ENCODE measurements at regions not wholly inside any gene's neighbourhood (a gene's known extent, or its start where the extent isn't known, plus 50 kb on each side); places are given as distances from the start of the nearest gene placed in this dataset.

GRCh38 chr12:118682656-118683055 lies 298.7 kb upstream of the SRRM4 start:
- H3K4me2 ChIP-seq (replicated peaks; ENCODE audit: low read depth, low read length, poor library complexity, severe bottlenecking), result no peak overlapping the region
- no peak for DNase-seq
- no peaks in the 10 kb centered on the region for H4K20me1 ChIP-seq (ENCODE audit: control insufficient read depth, insufficient read depth, low read length, poor library complexity, severe bottlenecking)
- no peak for ATAC-seq (ENCODE audit: low read depth)
- H3K9me3 Mint-ChIP-seq (ENCODE audit: insufficient read depth), result peaks cover 8% of the 10 kb centered on the region
- POLR2A ChIA-PET, result no interaction called here
- no peak overlapping the region for H3K27ac ChIP-seq (ENCODE audit: low read length in 2 of 2)
- H3K9ac ChIP-seq (ENCODE audit: low read length), result no peak overlapping the region
- H3K36me3 ChIP-seq (replicated peaks in 1 of 2; ENCODE audit: control extremely low read depth in 1 of 2, control insufficient read depth in 1 of 2, extremely low read depth in 1 of 2, insufficient read depth in 2 of 2, low read length in 1 of 2), result no peaks in the 10 kb centered on the region
- no peak overlapping the region for H3K4me3 ChIP-seq (ENCODE audit: control extremely low read depth in 1 of 5, extremely low read depth in 1 of 5, insufficient read depth in 1 of 5, low read depth in 2 of 5, low read length in 4 of 5)
- no peak overlapping the region for H3K27ac Mint-ChIP-seq
- H3K27me3 Mint-ChIP-seq, result peaks cover 10% of the 10 kb centered on the region
- no peaks in the 10 kb centered on the region for H3K27me3 ChIP-seq (replicated peaks in 1 of 4; ENCODE audit: control extremely low read depth in 1 of 4, control insufficient read depth in 3 of 4, insufficient read depth in 4 of 4, low read length in 3 of 4)
- H3K4me1 ChIP-seq (ENCODE audit: control insufficient read depth in 2 of 2, insufficient read depth in 2 of 2, low read length in 2 of 2), result no peaks in the 10 kb centered on the region
- 57% methylated on average over 2 of the region's 3 CpGs for WGBS (ENCODE audit: insufficient coverage)
- no peaks in the 10 kb centered on the region for H3K9me3 ChIP-seq (ENCODE audit: control extremely low read depth in 1 of 3, control insufficient read depth in 2 of 3, insufficient read depth in 1 of 3, low read length in 2 of 3)
- H3K4me1 Mint-ChIP-seq, result peaks cover 5% of the 10 kb centered on the region
- H3K79me2 ChIP-seq (ENCODE audit: control insufficient read depth, insufficient read depth, low read length), result no peaks in the 10 kb centered on the region
- no peak overlapping the region for H3K4me3 Mint-ChIP-seq
- H2AFZ ChIP-seq (ENCODE audit: insufficient read depth, low read depth, low read length, poor library complexity, severe bottlenecking), result no peak overlapping the region
- CTCF ChIA-PET, result no interaction called here
- no peak for TF ChIP-seq EZH2 (IDR thresholded peaks at IDR 0.05; ENCODE audit: borderline replicate concordance, insufficient read depth, low read depth, low read length, poor library complexity, severe bottlenecking)
- TF ChIP-seq CTCF (IDR thresholded peaks at IDR 0.05), result no peak
- intact Hi-C loops (cut with micrococcal nuclease), result no loop called here

- Histone ChIP-seq H3K9ac (ENCODE audit: low read length) (no peak overlapping the region), H3K4me3 (ENCODE audit: control extremely low read depth in 1 of 5, extremely low read depth in 1 of 5, insufficient read depth in 1 of 5, low read depth in 2 of 5, low read length in 4 of 5) (no peak overlapping the region), H3K27me3 (replicated peaks in 1 of 4; ENCODE audit: control extremely low read depth in 1 of 4, control insufficient read depth in 3 of 4, insufficient read depth in 4 of 4, low read length in 3 of 4) (no peaks in the 10 kb centered on the region), H3K27ac (ENCODE audit: low read length in 2 of 2) (no peak overlapping the region), H3K4me1 (ENCODE audit: control insufficient read depth in 2 of 2, insufficient read depth in 2 of 2, low read length in 2 of 2) (no peaks in the 10 kb centered on the region), H3K36me3 (replicated peaks in 1 of 2; ENCODE audit: control extremely low read depth in 1 of 2, control insufficient read depth in 1 of 2, extremely low read depth in 1 of 2, insufficient read depth in 2 of 2, low read length in 1 of 2) (no peaks in the 10 kb centered on the region), H4K20me1 (ENCODE audit: control insufficient read depth, insufficient read depth, low read length, poor library complexity, severe bottlenecking) (no peaks in the 10 kb centered on the region), H2AFZ (ENCODE audit: insufficient read depth, low read depth, low read length, poor library complexity, severe bottlenecking) (no peak overlapping the region), H3K79me2 (ENCODE audit: control insufficient read depth, insufficient read depth, low read length) (no peaks in the 10 kb centered on the region), H3K9me3 (ENCODE audit: control extremely low read depth in 1 of 3, control insufficient read depth in 2 of 3, insufficient read depth in 1 of 3, low read length in 2 of 3) (no peaks in the 10 kb centered on the region), H3K4me2 (replicated peaks; ENCODE audit: low read depth, low read length, poor library complexity, severe bottlenecking) (no peak overlapping the region)
- ChIA-PET POLR2A (no interaction called here), CTCF (no interaction called here)
- Mint-ChIP-seq H3K4me3 (no peak overlapping the region), H3K27me3 (peaks cover 5% of the 10 kb centered on the region), H3K9me3 (ENCODE audit: insufficient read depth) (peaks cover 8% of the 10 kb centered on the region), H3K27ac (no peak overlapping the region), H3K4me1 (peaks cover 5% of the 10 kb centered on the region)
- TF ChIP-seq EZH2 (IDR thresholded peaks at IDR 0.05; ENCODE audit: borderline replicate concordance, insufficient read depth, low read depth, low read length, poor library complexity, severe bottlenecking) (no peak), CTCF (IDR thresholded peaks at IDR 0.05) (no peak)
- ATAC-seq (ENCODE audit: low read depth), result no peak
- no CpG with 5 or more reads among the region's 1 CpG for WGBS (ENCODE audit: insufficient coverage)
- DNase-seq, result no peak
- intact Hi-C loops (cut with micrococcal nuclease), result no loop called here
Observed at GRCh38 chr12:118685983-118686607, 295.2 kb upstream of the SRRM4 start.
